GM12878 (cell line): ENCODE measurements at regions not wholly inside any gene's neighbourhood (a gene's known extent, or its start where the extent isn't known, plus 50 kb on each side); places are given as distances from the start of the nearest gene placed in this dataset.

ENCODE experiments used
- ATAC-seq: fragments of 200-7000 bp; cut with Tn5 transposase; 3 replicates; pipeline ENCODE4 v1.9.1; 2020; ENCODE audit warnings: mild to moderate bottlenecking, moderate library complexity
- BruUV-seq: library from RNA; stranded (reverse); fragments of 400-500 nt; replicated peaks from 2 replicates; lab custom pipeline; 2021; lab: Mats Ljungman, UMichigan
- CTCF ChIA-PET: fragments of 300-600 bp; sonication (Branson Sonifier 250); formaldehyde crosslinking; extraction: SDS; loops from one replicate; lab custom pipeline; 2021; ENCODE audit warnings: inconsistent platforms; lab: Yijun Ruan, JAX
- POLR2A ChIA-PET: fragments of 350-600 bp; formaldehyde crosslinking; extraction: SDS; loops from one replicate; lab custom pipeline; 2021; ENCODE audit warnings: inconsistent platforms; lab: Charles Lee
- RAD21 ChIA-PET: fragments of 300-600 bp; sonication (Branson Sonifier 250); formaldehyde crosslinking; loops from one replicate; lab custom pipeline; 2023; ENCODE audit warnings: antibody characterized with exemption; ENCODE audit not compliant: unreplicated experiment; lab: Charles Lee
- SMC1A ChIA-PET: fragments of 300-600 bp; sonication (Branson Sonifier 250); formaldehyde crosslinking; loops from one replicate; lab custom pipeline; 2023; ENCODE audit not compliant: unreplicated experiment, uncharacterized antibody; lab: Charles Lee
- DNase-seq: peaks from one replicate; pipeline ENCODE4 v3.0.0-alpha.2; 2011; ENCODE audit warnings: low read depth, low spot score
- FAIRE-seq: peaks from 3 replicates; lab custom pipeline; 2011; peaks lifted over from hg19 to GRCh38; lab: Jason Lieb, UNC
- H2AFZ ChIP-seq: 2 replicates; pipeline ENCODE4 v1.6.0; 2011; ENCODE audit warnings: low read depth, low read length, control low read depth; ENCODE audit not compliant: control insufficient read depth
- H3K27ac ChIP-seq: 2 replicates; pipeline ENCODE4 v1.5.1; 2011; ENCODE audit warnings: control low read depth; ENCODE audit not compliant: control insufficient read depth, insufficient read depth
- H3K27me3 ChIP-seq, 2 experiments: replicated peaks in 1 of 2; 2 replicates each; pipeline versions ENCODE4 v1.6.0 to v1.6.1; 2011; ENCODE audit warnings: low read length in 1 of 2; ENCODE audit not compliant: control insufficient read depth in 2 of 2, insufficient read depth in 2 of 2
- H3K36me3 ChIP-seq, 2 experiments: 2 replicates each; pipeline ENCODE4 v1.5.1; 2011; ENCODE audit warnings: low read length in 1 of 2; ENCODE audit not compliant: control insufficient read depth in 2 of 2, insufficient read depth in 2 of 2
- H3K4me1 ChIP-seq: 2 replicates; pipeline ENCODE4 v1.6.1; 2011; ENCODE audit warnings: mild to moderate bottlenecking, low read length, moderate library complexity, mixed read lengths; ENCODE audit not compliant: control insufficient read depth, insufficient read depth
- H3K4me2 ChIP-seq: 2 replicates; pipeline ENCODE4 v1.6.0; 2011; ENCODE audit warnings: control low read depth; ENCODE audit not compliant: control insufficient read depth, insufficient read depth
- H3K4me3 ChIP-seq: fragments of 200-600 bp; sonication (generic); 2 replicates; pipeline ENCODE4 v1.5.1; 2016
- H3K79me2 ChIP-seq: 2 replicates; pipeline ENCODE4 v1.6.0; 2011; ENCODE audit warnings: low read length; ENCODE audit not compliant: control insufficient read depth, insufficient read depth
- H3K9ac ChIP-seq: 2 replicates; pipeline ENCODE4 v1.8.0; 2011; ENCODE audit warnings: low read length, control low read depth, mixed read lengths; ENCODE audit not compliant: control insufficient read depth, insufficient read depth
- H3K9me3 ChIP-seq: replicated peaks from 3 replicates; pipeline ENCODE4 v1.5.1; 2011; ENCODE audit warnings: mild to moderate bottlenecking, low read length; ENCODE audit not compliant: control insufficient read depth, insufficient read depth
- H4K20me1 ChIP-seq: 2 replicates; pipeline ENCODE4 v1.6.0; 2011; ENCODE audit not compliant: control insufficient read depth, insufficient read depth
- CBFB ChIP-seq: IDR thresholded peaks from 2 replicates; pipeline ENCODE4 v1.6.1; 2016; ENCODE audit warnings: antibody characterized with exemption, low read depth
- CBX5 ChIP-seq: sonication (generic); IDR thresholded peaks from 2 replicates; pipeline ENCODE4 v1.6.1; 2016; ENCODE audit warnings: low read depth, moderate library complexity, mild to moderate bottlenecking, inconsistent platforms
- JUNB ChIP-seq: IDR thresholded peaks from 2 replicates; pipeline ENCODE4 v1.6.1; 2016; ENCODE audit warnings: antibody characterized with exemption, mild to moderate bottlenecking
- MTA3 ChIP-seq: IDR thresholded peaks from 2 replicates; pipeline ENCODE4 v1.6.1; 2012; ENCODE audit warnings: low read length, inconsistent platforms, borderline replicate concordance
- NR2C2 ChIP-seq: IDR thresholded peaks from 2 replicates; pipeline ENCODE4 v1.6.1; 2011; ENCODE audit warnings: borderline replicate concordance, low read depth; ENCODE audit not compliant: control insufficient read depth, insufficient read length
- NRF1 ChIP-seq: conservative IDR thresholded peaks from 2 replicates; pipeline ENCODE4 v1.6.1; 2011; ENCODE audit warnings: mild to moderate bottlenecking, low read depth, low read length, improper control_type of control experiment
- SMARCA5 ChIP-seq: fragments of 450-650 bp; IDR thresholded peaks from 2 replicates; pipeline ENCODE4 v1.6.1; 2017; ENCODE audit warnings: mild to moderate bottlenecking
- TARDBP ChIP-seq: IDR thresholded peaks from 2 replicates; pipeline ENCODE4 v1.6.1; 2016; ENCODE audit warnings: borderline replicate concordance
- YBX1 ChIP-seq: fragments of 450-650 bp; IDR thresholded peaks from 2 replicates; pipeline ENCODE4 v1.6.1; 2016; ENCODE audit warnings: antibody characterized with exemption
- ZZZ3 ChIP-seq: IDR thresholded peaks from 2 replicates; pipeline ENCODE4 v1.6.1; 2011; ENCODE audit warnings: low read depth; ENCODE audit not compliant: control insufficient read depth, insufficient read length
- WGBS: methylation state at CpG from one replicate; pipeline ENCODE4 v1.1.6; 2016; ENCODE audit warnings: low lambda C conversion rate; ENCODE audit not compliant: insufficient replicate concordance, insufficient coverage; ENCODE audit errors: missing lambda C conversion rate; 5-methylcytosine and 5-hydroxymethylcytosine counted together
- in situ Hi-C: fragments of 300-500 bp; cut with MboI; formaldehyde crosslinking; loops from 9 replicates; pipeline ENCODE4 v1.14.3; 2018; ENCODE audit warnings: mixed read lengths
- intact Hi-C: fragments of 100-400 bp; cut with micrococcal nuclease; formaldehyde crosslinking; loops from one replicate; pipeline ENCODE4 v1.14.2; 2022; ENCODE audit not compliant: unreplicated experiment
- TF ChIP-seq, protein P1 (sequence below): IDR thresholded peaks from 2 replicates; pipeline ENCODE4 v1.6.1; 2011; ENCODE audit warnings: low read depth, low read length, improper control_type of control experiment, borderline replicate concordance
- TF ChIP-seq, protein P2 (sequence below): IDR thresholded peaks from 2 replicates; pipeline ENCODE4 v1.6.1; 2012; ENCODE audit warnings: improper control_type of control experiment, low read depth, low read length; ENCODE audit not compliant: insufficient replicate concordance
- TF ChIP-seq, protein P3 (sequence below): IDR thresholded peaks from 2 replicates; pipeline ENCODE4 v1.6.1; 2011; ENCODE audit warnings: borderline replicate concordance, low read depth, mild to moderate bottlenecking, moderate library complexity, mixed read lengths, low read length; ENCODE audit not compliant: insufficient read depth; ENCODE audit errors: extremely low read length
- TF ChIP-seq, protein P4 (sequence below): IDR thresholded peaks from 2 replicates; pipeline ENCODE4 v1.6.1; 2012; ENCODE audit warnings: mild to moderate bottlenecking, low read depth, low read length

- TF ChIP-seq NRF1 (no peak), TARDBP (no peak), ZZZ3 (no peak)
- TF ChIP-seq, all 136 proteins: peak for 0
These were observed 691.1 kb upstream of the DDX18 start (continued) for GRCh38 chr2:117123362-117123761.

DNA sequence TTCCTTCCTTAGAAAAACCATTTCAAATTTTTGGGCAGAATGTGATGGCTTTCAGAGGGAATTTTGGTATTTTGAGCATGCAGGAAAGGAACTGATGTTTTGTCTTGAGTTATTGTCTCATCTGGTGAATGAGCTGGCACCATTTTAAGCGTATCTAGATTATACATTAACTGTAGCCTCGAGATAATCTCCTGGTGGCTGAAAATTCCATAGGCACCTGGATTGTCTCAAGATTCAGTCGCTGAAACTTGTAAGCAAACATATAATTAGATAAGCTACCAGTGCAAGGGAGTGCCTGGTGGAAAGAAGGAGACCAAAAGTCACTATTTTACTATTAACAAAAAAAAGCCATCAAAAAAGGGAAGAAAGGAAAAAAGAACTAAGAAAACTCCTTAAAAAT is 687.8 kb upstream of the DDX18 start:
- ChIA-PET RAD21 (no interaction called here), CTCF (no interaction called here), POLR2A (no interaction called here), SMC1A (interaction anchor here (0.7 kb wide), 1 partner anchor 1567 kb away, joined by 3 read pairs; no protein-coding TSS in a partner anchor)
- Histone ChIP-seq H3K4me2 (no peak overlapping the region), H3K79me2 (no peaks in the 10 kb centered on the region), H3K4me1 (no peaks in the 10 kb centered on the region), H3K27me3 (no peaks in the 10 kb centered on the region), H3K9me3 (no peaks in the 10 kb centered on the region), H3K36me3 (no peaks in the 10 kb centered on the region), H3K27ac (no peak overlapping the region), H3K9ac (no peak overlapping the region), H2AFZ (no peak overlapping the region), H3K4me3 (no peak overlapping the region), H4K20me1 (no peaks in the 10 kb centered on the region)
- no TSS peak for BruUV-seq
- intact Hi-C loops (no loop called here), in situ Hi-C loops (no loop called here)
- ATAC-seq = no peak
- 15% methylated on average over 3 of the region's 3 CpGs for WGBS
- DNase-seq = no peak
- no peak for FAIRE-seq
- TF ChIP-seq SMARCA5 (no peak), MTA3 (no peak), NR2C2 (no peak), JUNB (no peak), CBX5 (no peak), YBX1 (no peak), CBFB (no peak)
- TF ChIP-seq, protein P1, sequence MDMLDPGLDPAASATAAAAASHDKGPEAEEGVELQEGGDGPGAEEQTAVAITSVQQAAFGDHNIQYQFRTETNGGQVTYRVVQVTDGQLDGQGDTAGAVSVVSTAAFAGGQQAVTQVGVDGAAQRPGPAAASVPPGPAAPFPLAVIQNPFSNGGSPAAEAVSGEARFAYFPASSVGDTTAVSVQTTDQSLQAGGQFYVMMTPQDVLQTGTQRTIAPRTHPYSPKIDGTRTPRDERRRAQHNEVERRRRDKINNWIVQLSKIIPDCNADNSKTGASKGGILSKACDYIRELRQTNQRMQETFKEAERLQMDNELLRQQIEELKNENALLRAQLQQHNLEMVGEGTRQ = no peak
- TF ChIP-seq, protein P2, sequence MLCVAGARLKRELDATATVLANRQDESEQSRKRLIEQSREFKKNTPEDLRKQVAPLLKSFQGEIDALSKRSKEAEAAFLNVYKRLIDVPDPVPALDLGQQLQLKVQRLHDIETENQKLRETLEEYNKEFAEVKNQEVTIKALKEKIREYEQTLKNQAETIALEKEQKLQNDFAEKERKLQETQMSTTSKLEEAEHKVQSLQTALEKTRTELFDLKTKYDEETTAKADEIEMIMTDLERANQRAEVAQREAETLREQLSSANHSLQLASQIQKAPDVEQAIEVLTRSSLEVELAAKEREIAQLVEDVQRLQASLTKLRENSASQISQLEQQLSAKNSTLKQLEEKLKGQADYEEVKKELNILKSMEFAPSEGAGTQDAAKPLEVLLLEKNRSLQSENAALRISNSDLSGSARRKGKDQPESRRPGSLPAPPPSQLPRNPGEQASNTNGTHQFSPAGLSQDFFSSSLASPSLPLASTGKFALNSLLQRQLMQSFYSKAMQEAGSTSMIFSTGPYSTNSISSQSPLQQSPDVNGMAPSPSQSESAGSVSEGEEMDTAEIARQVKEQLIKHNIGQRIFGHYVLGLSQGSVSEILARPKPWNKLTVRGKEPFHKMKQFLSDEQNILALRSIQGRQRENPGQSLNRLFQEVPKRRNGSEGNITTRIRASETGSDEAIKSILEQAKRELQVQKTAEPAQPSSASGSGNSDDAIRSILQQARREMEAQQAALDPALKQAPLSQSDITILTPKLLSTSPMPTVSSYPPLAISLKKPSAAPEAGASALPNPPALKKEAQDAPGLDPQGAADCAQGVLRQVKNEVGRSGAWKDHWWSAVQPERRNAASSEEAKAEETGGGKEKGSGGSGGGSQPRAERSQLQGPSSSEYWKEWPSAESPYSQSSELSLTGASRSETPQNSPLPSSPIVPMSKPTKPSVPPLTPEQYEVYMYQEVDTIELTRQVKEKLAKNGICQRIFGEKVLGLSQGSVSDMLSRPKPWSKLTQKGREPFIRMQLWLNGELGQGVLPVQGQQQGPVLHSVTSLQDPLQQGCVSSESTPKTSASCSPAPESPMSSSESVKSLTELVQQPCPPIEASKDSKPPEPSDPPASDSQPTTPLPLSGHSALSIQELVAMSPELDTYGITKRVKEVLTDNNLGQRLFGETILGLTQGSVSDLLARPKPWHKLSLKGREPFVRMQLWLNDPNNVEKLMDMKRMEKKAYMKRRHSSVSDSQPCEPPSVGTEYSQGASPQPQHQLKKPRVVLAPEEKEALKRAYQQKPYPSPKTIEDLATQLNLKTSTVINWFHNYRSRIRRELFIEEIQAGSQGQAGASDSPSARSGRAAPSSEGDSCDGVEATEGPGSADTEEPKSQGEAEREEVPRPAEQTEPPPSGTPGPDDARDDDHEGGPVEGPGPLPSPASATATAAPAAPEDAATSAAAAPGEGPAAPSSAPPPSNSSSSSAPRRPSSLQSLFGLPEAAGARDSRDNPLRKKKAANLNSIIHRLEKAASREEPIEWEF = no peak
- TF ChIP-seq, protein P3, sequence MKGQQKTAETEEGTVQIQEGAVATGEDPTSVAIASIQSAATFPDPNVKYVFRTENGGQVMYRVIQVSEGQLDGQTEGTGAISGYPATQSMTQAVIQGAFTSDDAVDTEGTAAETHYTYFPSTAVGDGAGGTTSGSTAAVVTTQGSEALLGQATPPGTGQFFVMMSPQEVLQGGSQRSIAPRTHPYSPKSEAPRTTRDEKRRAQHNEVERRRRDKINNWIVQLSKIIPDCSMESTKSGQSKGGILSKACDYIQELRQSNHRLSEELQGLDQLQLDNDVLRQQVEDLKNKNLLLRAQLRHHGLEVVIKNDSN = no peak
- TF ChIP-seq, protein P4, sequence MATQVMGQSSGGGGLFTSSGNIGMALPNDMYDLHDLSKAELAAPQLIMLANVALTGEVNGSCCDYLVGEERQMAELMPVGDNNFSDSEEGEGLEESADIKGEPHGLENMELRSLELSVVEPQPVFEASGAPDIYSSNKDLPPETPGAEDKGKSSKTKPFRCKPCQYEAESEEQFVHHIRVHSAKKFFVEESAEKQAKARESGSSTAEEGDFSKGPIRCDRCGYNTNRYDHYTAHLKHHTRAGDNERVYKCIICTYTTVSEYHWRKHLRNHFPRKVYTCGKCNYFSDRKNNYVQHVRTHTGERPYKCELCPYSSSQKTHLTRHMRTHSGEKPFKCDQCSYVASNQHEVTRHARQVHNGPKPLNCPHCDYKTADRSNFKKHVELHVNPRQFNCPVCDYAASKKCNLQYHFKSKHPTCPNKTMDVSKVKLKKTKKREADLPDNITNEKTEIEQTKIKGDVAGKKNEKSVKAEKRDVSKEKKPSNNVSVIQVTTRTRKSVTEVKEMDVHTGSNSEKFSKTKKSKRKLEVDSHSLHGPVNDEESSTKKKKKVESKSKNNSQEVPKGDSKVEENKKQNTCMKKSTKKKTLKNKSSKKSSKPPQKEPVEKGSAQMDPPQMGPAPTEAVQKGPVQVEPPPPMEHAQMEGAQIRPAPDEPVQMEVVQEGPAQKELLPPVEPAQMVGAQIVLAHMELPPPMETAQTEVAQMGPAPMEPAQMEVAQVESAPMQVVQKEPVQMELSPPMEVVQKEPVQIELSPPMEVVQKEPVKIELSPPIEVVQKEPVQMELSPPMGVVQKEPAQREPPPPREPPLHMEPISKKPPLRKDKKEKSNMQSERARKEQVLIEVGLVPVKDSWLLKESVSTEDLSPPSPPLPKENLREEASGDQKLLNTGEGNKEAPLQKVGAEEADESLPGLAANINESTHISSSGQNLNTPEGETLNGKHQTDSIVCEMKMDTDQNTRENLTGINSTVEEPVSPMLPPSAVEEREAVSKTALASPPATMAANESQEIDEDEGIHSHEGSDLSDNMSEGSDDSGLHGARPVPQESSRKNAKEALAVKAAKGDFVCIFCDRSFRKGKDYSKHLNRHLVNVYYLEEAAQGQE = no peak
